ENCODE measurements at regions not wholly inside any gene's neighbourhood (a gene's known extent, or its start where the extent isn't known, plus 50 kb on each side); places are given as distances from the start of the nearest gene placed in this dataset.

- TF ChIP-seq ZNF142 (CRISPR knock-in tag; IDR thresholded peaks at IDR 0.05) (no peak), HNRNPLL (IDR thresholded peaks at IDR 0.05; ENCODE audit: low read depth, low read length, poor library complexity, severe bottlenecking) (no peak), ZSCAN9 (CRISPR knock-in tag; IDR thresholded peaks at IDR 0.05; ENCODE audit: borderline replicate concordance) (no peak; the same call in 1 of the 2 replicates), ZMYM3 (CRISPR knock-in tag; IDR thresholded peaks at IDR 0.05) (peak; percentile 42; the same call in 1 of the 2 replicates), MTA1 (CRISPR knock-in tag; IDR thresholded peaks at IDR 0.05; ENCODE audit: borderline replicate concordance) (no peak), PRPF4 (IDR thresholded peaks at IDR 0.05; ENCODE audit: low read depth, low read length, poor library complexity, severe bottlenecking) (no peak), EED (CRISPR knock-in tag; IDR thresholded peaks at IDR 0.05) (no peak), AHDC1 (CRISPR knock-in tag; IDR thresholded peaks at IDR 0.05; ENCODE audit: borderline replicate concordance) (peak; percentile 86), HDAC6 (IDR thresholded peaks at IDR 0.05; ENCODE audit: low read depth, low read length) (no peak), NR2F2 (IDR thresholded peaks at IDR 0.05; ENCODE audit: borderline replicate concordance, low read depth) (no peak), PBX2 (CRISPR knock-in tag; IDR thresholded peaks at IDR 0.05) (no peak; the same call in 1 of the 2 replicates), ZNF644 (CRISPR knock-in tag; IDR thresholded peaks at IDR 0.05; ENCODE audit: low read depth) (peak; percentile 84), TFAP4 (IDR thresholded peaks at IDR 0.05; ENCODE audit: borderline replicate concordance, low read depth) (no peak), TRIM22 (IDR thresholded peaks at IDR 0.05) (no peak), ZNF264 (CRISPR knock-in tag; IDR thresholded peaks at IDR 0.05) (no peak)
Observed at GRCh38 chr4:128725405-128726055, 84.0 kb upstream of the JADE1 start (continued).

Measured in HepG2 (cell line).